ENCODE measurements at regions not wholly inside any gene's neighbourhood (a gene's known extent, or its start where the extent isn't known, plus 50 kb on each side); places are given as distances from the start of the nearest gene placed in this dataset.

DNA sequence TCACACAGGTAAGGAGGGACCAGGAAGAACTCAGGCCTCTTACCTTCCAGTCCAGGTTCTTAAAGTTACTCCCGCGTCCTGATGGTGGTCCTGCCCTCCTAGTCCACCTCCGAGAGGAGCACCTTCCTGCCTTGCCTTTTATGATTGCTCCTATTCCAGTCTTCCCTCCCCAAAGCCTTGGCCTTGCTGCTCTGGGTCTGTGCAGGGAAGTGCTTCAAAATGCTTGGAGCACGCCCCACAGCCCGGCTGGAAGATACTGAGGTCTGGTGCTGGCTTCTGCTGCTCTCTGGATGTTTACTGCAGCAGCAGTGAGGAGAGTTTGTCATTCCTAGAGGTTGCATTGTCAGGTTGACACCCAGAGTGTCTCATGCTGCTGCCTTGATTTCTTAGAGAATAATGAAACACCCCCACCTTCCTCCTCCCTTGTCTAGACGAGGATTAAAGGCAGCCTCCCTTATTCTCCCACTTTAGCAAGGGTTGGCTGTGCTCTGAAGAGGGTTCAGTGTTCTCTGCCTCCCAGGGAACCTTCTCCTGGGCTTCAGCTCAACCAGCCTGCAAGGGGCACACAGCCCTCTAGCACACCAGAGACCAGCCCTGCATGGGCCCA is 142.2 kb upstream of the CACNA1E start:
- no peak for DNase-seq

DNA sequence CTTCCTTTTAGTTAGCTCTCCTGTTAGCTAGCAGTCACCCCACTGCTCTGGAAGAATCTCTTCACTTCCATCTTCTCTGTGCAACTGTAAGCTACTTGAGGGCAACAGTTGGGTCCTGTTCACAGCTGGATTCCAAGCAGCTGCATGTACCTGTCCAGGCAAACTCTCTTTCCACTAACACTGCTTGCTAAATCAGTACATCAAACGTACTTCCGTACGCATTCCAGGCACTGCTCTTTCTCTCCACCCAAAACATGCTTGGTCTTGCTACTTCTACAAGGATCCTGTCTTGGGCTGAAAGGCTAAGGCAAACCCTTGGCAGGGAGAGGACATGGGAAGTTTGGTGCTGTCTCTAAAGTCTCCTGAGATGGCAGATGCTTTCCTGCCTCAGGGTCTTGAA is 139.2 kb upstream of the CACNA1E start:
- DNase-seq, result no peak

DNA sequence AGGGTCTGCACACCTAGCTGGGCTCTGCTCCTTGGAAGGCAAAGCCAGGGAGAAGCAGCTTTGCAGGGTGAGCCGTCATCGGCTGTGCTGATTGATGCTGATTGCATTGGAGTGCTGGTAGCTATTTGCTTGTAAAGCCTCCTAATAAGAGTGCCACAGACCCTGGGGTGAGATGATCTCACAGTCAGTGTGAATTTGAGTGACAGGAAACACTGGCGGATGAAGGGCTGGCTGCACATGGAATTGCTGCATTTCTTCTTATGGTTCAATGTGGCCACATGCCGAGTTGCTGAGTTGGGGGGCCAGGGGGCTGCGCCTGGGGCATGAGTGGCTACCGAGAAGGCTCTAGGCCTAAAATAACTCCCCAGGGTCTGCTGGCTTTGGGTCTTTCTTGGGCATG is 138.2 kb upstream of the CACNA1E start:
- no peak for DNase-seq

DNA sequence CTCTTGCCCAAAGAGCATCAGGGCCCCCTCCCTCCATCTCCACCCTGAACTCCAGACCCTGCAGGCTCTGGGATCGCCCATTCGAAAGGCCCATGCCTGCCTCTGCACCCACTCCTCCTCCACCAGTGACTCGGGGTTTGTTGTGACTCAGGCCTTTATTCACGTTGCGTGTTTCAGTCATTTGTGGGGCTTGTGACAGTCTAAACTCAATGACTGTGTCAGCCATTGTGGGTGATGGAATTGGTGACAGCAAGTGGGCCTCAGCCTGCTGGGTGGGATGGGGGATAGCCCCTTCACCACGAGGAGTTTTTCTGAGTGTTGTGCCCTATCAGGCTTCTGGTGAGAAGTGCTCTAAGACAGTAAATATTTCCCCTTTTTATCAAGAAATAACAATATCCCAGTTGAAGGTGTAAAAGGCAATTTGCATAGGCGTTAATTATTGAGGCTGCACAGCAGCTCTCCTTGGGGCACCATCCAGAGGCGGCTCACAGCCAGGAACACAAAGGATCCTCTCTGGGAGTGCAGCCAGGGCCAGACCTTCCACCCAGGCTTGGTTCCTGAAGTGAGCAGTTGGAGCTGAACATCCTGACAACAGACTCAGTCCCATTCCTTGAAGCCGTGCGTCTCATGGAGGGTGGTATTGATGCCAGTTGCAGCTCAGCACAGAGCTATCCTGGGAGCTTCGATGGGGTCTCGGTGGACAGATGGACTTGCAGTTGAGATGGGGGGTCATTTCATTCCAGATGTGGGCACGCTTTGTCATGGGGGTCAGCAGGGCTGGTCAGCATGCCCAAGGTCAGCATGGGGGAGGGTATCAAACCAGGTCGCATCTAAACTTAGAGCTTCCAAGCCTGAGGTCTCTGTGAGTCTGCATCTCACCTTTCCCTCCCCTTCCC is 135.6 kb upstream of the CACNA1E start:
- no peak for DNase-seq

DNA sequence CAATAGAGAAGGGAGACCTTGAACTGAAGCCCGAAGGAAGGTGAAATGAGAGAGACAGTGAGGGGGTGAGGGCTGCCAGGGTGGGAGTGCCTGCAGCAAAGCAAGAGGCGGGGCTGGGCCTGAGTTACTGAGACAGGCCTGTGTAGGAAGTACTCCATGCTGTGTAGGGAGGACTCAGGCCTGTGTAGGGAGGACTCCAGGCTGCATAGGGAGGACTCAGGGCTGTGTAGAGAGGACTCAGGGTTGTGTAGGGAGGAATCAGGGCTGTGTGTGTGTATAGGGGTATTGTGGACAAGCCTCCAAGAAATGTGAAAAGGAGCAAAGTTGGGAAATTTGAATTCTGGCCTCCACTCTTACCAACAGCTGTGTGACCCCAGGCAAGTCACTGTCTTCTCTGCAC is 133.8 kb upstream of the CACNA1E start:
- DNase-seq, result no peak

DNA sequence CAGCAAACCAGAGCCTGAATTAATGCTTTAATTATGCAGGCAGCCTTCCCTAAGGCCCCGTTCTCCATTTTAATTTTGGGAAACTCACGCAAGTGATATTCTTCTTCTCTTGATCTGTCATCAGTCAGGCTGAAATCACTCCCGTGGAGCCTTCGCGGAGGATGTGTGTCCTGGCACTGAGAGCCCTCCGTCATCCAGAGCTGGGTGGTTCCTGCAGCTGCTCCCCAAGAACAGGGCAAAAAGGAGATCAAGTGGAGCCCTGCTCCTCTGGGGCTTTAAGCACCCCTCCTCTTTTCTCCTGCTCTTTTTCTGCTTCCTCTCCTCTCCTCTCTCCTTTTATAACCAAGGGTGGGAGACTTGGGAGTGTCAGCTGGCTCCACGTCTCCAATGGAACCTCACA is 133.2 kb upstream of the CACNA1E start:
- no peak for DNase-seq

DNA sequence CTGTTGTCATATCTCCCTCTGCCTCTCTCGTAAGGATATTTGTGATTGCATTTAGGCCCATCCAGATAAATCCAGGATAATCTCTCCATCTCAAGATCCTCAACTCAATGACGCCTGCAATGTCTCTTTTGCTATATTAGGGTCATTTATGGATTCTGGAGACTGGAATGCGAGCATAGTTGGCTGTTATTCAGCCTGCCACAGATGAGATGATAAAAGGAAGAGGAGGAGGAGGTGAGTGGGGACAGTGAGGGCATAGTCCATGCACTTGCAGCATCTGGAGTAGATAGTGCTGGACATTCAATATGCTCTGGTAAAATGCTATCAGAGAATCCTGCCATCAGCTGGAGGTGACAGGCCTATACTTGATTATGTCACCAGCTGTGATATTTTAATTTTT is 131.6 kb upstream of the CACNA1E start:
- DNase-seq, result no peak

DNA sequence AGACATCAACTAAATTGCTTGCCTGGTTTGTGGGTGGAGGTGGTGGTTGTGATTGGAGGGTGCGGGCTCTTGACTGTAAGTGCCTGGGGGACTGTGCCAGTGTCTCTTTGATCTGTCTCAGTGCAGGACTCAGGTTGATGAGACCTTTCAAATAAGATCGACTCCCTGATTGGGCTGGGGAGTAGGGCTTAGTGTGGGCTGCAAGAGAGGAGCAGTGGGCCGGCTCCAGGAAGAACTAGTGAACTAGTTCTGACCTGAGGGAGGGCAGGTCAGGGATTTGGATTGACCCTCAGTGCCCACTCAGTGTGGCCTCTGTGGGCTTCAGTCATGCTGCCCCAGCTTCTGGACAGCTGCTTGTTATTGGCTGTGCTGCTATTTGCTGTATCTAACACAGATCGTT is 130.6 kb upstream of the CACNA1E start:
- no peak for DNase-seq

DNA sequence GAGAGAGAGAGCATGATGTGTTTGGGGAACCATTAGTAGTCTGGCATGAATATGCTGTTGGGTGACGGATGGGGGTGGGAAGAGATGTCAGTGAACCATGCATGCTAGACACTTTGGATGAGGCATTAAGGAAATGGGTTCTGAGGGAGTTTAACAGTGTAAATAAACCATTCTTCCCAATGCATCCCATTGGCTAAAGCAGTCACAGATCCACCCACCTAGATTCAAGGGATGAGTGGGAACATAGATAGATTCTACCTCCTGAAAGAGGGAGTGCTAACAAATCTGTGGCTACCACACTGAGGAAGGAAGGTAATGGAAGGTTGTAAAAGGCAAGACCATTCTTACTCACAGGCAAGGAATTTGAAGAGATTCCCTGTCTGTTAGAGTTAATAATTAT is 129.8 kb upstream of the CACNA1E start:
- no peak for DNase-seq

DNA sequence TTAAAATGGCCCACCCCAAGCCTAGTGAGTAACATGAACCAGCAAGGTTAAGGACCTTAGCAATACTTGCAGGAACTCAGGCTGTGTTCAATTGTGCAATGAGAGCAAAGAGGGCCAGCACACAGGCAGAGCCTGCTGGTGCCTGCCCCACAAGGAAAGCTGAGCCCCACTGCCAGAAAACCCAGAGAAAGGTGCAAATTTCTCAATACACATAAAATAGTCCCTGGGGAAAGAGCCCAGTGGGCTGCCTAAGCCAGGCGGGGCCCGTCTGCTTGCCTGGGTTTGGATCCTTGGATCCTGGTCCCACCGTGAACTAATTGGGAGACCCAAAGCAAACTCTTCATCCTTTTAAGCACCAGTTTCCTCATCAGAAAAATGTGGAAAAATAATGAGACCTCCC is 128.5 kb upstream of the CACNA1E start:
- DNase-seq, result no peak

DNA sequence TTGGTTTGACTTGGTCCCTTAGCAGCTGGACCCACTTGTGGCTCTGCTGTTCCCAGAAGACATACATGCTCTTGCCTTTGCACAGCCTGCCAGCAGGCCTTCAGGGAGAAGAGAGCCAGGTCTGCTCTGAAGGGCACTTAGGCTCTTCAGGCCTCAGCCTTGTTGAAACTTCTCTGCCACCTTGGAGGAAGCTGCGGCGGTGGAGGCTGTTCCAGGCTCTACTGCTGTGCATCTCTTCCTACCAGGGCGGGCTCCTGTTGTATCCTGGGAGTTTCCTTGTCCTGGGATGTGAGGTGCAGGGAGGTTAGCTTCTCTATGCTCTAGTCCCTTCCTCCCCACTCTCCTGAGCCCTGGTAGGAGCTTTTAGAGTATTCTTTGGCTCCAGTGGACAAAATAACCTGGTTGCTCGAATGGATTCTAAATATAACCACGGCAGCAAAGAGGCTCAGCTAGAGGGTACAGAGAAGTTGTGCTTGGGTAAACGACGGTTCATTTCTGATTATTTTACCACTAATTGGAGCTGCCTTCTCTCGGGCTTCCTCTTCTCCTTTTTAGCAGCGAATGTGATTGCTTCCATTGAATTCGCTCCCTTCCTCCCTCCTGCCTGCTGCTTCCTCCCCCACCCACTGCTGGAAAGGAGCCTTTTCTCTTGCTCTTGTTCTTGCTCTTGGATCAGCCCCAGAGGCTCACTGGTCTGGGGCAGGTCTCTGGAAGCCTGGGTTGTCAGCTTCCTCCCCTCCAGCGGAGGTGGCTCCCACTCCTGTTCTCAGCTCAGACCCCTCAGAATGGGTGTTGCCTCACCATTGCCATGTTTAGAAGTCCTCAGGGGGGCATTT is 126.6 kb upstream of the CACNA1E start:
- no peak for DNase-seq

DNA sequence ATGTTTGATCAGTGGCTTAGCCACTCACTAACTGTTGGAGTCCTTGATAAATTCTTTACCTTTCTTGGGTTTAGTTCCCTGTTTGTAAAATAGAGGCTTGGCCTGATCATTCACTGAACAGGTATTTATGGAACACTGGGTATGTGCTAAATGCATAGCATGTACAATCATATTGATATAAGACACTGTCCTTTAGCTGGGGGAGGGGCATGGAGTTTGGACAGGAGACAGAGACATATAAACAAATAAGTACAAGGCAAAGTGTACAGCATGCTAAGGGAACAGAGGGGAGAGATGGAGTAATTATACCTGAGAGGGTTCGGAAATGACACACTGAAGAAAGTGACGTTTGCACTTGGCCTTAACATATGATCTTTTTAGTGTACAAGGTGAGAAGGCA is 124.3 kb upstream of the CACNA1E start:
- DNase-seq, result no peak

DNA sequence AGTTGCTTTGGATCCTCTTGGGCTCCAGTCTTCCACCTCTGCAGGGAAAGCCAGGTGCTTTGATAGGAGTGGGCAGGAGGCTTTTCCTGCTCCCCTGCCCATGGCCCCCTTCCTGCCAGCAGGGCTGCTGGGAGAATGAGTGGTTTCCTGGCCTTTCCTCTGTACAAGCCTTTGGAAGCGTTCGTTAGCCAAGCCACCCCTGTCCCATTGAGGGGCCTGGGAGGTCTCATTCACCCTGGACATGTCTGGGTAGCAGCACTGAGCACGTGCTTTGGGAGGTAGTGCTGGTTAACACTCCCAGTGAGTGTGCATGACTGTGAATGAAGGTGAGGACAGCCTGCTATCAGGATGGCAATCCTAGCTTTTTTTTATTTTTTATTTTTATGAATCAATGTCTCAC is 118.5 kb upstream of the CACNA1E start:
- DNase-seq, result no peak

DNA sequence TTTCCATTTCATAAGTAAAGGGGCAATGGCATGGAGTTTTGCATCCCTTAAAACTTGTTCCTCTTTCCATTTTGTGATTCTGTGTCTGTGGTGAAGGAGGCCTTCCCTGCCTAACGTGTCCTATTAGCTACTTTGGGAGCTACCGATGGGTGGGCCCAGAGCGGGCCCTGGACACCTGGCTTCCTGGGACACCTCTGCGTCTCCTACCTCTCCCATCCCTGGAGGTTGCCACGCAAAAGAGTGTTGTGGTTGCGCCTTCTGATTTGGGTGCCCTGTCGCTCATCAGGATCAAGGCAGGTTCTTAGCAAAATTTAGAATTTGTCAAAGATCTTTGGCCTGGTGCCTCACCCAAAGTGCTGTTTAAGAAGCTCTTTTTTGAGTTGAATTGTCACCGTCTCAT is 116.4 kb upstream of the CACNA1E start:
- DNase-seq, result no peak

DNA sequence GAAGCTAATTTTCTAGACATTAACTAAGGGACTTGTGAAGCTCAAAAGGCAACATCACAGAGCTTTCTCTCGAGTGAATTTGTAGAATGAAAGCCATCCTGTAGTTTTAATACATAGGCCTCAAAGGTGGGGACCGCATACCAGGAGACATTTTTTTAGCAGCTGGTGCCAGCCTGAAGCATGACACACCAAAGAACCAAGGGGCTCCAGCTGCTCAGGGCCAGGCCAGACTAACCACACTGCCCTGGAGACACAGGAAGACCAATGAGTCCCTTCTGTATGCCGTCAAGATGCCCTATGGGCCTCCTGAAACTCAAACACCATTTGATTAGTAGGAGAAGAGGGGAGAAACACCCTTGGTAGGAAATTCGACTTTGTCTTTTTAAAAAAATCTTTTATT is 113.9 kb upstream of the CACNA1E start:
- DNase-seq, result no peak

DNA sequence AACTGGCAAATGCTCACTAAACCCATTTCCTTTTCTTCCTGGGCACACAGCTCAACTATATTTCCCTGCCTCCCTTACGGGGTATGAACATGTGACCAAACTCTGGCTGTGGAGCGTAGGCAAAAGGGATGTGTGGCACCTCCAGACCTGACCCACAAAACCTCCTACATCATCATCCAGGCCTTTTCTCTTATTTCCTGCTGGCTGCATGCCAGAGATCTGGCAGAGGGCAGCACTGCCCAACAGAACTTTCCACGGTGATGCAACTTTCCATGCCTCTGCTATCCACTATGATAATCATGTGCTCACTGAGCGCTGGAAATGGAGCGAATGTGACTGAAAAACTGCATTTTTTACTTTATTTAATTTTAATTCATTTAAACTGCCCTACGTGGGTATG is 99.6 kb upstream of the CACNA1E start:
- no peak for DNase-seq

DNA sequence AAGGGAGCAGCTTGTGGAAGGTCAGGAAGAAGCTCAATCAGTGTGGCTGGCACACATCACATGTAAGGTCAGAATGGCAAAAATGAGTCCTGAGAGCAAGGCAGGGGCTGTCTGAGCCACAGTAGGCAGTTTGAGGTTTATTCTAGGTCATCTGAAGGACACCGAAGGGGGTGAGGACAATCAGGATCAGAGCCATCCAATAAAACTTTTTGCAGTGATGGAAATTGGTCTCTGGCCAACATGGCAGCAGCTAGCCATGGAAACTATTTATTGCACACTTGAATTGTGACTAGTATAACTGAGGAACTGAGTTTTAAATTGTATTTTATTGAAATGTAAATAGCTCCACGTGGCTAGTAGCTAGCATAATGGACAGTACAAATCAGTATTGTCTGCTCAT is 97.0 kb upstream of the CACNA1E start:
- DNase-seq, result no peak

DNA sequence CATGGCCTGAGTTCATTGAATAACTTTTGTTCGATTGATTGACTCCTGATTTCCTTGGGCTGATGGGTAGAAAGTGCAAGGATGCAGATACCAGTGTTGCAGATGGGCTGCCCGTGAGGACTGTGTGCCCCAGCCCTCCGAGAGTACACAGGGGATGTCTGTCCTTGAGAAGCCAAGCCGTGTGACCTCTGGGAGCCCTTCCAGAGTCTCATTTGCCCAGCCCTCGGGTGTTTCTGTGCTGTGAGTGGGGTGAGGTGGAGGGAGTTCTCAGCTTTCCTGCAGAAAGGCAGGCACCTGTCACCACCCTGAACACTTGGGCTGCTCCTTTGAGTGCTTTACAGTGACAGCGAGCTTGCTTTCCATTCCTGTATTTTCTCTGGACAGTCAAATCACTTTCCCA is 96.4 kb upstream of the CACNA1E start:
- no peak for DNase-seq

DNA sequence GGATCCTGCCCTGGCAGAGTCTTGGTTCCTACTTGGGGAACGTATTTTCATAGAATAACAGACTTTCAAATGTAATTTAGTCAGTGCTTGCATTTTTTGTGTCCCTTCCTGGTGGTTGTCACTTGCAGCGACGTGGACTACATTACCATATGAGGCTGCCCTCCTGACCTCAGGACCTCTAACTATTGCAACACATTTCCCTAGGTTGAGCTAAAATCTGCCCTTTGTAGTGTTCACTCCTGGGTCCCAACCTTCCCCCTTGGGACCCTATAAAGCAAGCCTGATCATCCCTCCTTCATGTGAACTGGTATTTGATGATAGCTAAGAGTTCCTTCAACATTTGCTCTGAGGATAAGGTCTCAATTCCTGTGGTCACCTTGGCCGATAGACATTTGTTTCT is 95.6 kb upstream of the CACNA1E start:
- no peak for DNase-seq

DNA sequence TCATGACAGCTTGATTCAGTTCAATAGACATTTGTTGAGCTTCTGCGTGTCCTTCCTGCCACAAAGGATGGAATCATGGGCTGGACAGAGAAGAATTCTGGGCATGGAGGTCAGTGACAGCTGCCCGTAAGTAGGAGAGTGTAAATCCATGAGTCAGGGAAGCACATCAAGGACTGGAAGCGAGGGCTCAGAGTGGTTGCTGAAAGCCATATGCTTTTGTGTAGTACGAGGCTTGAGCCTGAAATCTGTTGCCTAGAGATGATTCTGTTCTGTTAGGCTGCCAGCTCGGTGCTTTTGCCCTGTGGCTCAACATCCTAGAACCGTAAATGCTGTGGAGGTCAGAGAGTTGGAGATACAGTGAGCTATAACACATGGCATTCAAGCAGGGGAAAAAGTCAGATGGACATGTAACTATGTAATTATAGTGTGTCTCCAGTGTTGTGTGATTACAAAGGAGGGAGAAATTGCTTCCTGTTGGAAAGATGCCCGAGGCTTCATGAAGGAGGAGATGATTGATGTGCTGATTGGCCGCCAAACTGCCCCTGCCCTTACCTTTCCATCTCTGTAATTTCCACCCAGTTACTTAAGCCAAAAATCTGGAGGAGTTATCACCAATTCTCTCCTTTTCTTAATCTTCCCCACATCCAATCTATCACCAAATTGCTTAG is 92.8 kb upstream of the CACNA1E start:
- DNase-seq, result no peak

DNA sequence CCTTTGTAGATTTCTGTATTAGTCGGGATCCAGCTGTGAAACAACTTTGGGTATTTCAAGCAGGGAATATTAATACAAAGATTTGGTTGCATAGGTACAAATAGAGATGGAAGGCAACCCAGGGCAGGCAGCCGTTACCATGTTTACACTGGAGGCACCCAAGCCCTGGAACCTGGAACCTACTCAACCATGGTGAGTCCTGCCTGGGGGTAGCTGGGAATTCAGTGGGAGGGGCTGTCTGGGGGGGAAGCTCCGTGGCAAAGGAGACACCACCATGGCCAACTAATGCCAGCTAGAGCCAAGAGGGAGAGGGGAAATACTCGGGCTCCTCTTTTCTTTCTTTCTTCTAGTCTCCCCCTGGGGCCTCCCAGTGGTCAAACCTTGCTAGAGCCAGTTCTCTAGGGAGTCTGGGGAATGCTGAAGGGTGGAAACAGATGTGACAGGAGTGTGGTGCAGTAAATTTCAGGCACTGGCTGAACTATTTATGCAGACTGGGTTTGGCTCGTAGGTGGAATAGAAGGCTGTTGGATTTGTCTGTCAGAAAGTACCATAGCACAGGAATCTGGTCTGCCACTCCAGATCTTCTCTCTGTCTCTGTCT is 91.9 kb upstream of the CACNA1E start:
- no peak for DNase-seq

DNA sequence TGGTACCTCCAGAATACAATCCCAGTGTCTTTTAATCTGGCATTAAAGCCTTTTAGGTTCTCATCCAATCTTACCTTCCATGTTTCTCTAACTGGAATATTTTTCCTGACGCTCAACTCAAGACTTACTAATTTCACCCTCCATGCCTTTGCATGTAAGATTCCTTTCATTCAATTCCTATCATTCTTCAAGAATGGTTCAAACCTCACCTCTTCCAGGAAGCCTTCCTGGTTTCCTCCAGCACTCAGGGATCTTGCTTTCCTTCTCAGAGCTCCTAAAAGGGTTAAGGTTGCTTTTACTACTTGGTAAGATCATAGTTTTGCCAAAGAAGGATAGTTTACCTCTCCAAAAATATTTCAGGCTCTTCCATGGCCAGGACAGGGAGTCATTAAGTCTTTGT is 91.2 kb upstream of the CACNA1E start:
- DNase-seq, result no peak
